Adipose tissue (tissue), 3 donors: ENCODE measurements at regions not wholly inside any gene's neighbourhood (a gene's known extent, or its start where the extent isn't known, plus 50 kb on each side); places are given as distances from the start of the nearest gene placed in this dataset.

Experiments used
- H3K27ac ChIP-seq: one replicate; pipeline ENCODE4 v1.5.1; 2013; ENCODE audit warnings: low read depth, low read length
- WGBS, 3 donors: extraction: QIAGEN DNeasy Blood & Tissue Kit; methylation state at CpG; one replicate each; pipeline ENCODE4 v1.1.7; 2013; 5-methylcytosine and 5-hydroxymethylcytosine counted together
- donor health status: healthy with polysubstance abuse.
- donor health status: Bipolar disorder and iron deficiency.
- donor health status: healthy.

DNA sequence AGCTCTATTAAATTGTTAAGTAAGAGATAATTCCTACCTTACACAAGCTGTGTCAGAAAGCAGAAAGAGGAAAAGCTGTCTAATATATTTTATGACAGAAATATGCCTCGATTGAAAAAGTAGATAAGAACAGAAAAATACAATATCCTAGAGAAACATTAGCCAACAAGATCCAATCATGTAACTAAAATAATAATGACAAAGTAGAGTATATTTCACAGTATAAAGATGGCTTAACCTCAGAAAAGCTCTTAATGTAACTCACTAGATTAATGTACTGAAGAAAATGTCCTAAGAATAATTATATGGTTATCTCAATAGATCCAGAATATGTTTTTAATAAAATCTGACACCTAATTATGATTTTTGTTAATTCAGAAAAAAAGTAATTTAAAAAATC, 89.8 kb upstream of the HABP2 start:
- WGBS, 3 donors = 38 to 40% (median 40%) methylated on average over 1 of the region's 1 CpG
- H3K27ac ChIP-seq = no peak overlapping the region

DNA sequence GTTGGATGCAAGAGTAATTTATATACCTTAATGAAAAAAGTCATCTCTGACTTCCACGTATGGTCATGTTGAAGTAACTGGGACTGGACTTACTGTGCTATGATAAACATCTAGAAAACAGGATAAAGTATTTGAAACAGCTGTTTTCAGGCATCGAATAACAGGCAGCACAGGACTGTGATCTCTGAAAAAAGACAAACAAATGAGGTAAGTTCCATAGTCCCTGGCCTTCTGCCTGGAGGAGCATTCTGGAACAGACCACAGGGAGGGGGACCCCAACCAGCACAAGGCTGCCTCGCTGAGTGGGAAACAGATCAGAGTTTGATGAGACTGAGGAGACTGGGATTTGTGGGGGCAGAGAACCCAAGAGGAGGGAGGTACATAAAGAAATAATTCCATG, 89.1 kb upstream of the HABP2 start:
- no peak overlapping the region for H3K27ac ChIP-seq
- WGBS, 3 donors = 35 to 48% (median 40%) methylated on average over 3 of the region's 3 CpGs

DNA sequence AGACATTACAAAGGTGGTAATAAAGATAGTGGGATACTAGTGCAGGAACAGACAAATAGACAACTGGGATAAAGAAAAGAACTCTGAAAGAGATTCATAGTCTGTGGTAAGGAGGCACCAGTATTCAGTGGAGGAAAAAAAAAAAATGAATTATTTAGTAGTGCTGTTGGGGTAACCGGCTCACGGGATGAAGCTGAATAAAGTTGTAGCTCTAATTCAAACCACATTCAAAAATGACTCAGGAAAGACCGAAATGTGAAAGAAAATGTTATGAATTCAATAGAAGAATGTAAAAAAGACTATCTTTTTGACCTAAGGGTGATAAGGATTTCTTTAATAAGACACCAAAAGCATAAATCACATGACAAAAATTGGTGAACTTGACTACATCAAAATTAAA, 83.1 kb upstream of the HABP2 start:
- no peak overlapping the region for H3K27ac ChIP-seq
- WGBS, 3 donors = 90 to 98% (median 91%) methylated on average over 3 of the region's 3 CpGs

DNA sequence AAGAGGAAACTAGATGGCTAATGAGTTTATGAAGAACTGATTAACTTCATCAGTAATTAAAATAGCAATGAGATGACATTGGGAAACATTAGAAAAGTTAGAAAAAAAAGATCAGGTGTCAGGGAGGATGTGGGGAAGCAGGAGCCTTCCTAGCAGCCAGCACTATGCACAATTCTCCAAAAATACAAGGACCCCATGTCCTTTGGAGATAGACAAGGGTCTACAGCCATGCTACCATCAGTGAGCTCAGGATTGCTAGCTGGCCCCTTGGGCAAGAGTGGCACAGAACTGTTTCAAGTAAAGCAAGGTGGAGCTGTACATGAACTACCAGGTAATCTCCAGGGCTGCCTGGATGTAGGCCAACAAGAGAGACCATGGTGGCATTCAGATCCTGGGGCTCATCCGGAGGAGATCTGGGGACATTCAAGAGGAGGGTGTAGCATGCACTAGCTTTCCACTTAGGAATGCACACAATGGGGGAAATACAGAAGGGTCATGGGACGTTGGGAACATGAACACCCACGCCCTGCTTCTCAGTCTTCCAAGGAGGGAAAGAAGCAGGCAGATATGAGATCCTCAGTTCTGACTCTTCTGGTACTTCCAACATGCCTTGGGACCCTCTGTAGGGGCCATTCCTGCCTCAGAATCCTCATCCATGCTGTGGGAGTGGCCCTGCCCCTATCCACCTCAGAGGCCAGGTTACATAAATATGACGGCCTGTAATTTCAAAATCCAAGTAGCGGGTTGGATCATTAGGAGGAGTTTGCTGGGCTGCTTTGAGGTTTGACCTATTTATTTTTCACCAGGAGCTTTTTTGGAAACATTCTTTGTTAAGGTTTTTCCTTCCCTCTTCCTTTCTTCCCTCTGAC, 82.2 kb upstream of the HABP2 start:
- WGBS, 3 donors = 90 to 95% (median 90%) methylated on average over 5 of the region's 5 CpGs
- no peak overlapping the region for H3K27ac ChIP-seq

DNA sequence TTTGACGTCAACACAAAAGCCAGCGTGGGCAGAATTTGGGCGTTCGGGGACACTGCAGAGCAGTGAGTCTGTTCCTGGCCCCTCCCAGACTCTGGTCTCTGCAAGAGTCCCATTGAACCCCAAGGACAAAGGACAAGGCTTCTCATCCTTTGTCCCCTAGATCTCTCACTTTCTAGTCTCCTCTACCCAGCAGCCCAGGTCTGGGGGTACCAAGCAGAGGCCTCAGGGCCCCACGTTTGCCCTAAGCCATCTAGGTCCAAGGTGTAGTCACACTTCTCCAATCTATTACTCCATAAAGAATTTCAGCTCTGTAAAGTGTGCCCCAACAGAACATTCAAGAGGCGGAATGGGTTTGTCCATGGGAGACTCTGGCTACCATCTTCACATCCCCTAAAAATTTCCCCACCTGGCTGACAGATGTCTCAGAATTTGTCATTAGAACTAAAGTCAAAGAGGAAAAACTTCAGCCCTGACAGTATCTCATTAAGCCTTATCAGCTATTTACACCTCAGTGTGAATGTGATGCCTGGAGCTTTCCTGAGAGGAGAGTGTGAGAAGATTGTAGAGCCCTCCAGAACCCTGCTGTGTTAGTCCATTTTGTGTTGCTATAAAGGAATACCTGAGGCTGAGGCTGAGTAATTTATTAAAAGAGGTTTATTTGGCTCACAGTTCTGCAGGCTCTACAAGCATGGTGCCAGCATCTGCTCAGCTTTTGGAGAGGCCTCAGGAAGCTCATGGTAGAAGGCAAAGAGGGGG, 81.4 kb upstream of the HABP2 start:
- no peak overlapping the region for H3K27ac ChIP-seq
- 85 to 92% (median 86%) methylated on average over 6 of the region's 6 CpGs for WGBS, 3 donors

DNA sequence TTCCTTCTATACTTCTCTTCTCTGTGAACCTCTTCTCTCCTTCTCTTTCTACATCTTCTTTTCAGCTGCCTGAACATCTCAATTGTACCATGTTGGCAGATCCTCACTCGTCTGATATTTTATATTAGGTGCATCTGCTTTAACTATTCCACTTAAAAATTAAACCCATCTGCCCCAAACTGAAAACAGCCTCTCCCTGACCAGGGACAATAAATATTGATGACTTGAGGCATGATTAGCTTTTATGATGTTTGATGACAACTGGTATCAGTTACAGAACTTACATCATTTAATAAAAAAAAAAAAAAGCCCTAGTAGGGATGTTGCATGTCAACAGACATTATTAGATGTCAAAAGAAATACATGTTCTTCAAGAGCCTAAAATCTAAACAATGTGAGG, 79.8 kb upstream of the HABP2 start:
- H3K27ac ChIP-seq = no peak overlapping the region
- 80 to 92% (median 83%) methylated on average over 1 of the region's 1 CpG for WGBS, 3 donors

DNA sequence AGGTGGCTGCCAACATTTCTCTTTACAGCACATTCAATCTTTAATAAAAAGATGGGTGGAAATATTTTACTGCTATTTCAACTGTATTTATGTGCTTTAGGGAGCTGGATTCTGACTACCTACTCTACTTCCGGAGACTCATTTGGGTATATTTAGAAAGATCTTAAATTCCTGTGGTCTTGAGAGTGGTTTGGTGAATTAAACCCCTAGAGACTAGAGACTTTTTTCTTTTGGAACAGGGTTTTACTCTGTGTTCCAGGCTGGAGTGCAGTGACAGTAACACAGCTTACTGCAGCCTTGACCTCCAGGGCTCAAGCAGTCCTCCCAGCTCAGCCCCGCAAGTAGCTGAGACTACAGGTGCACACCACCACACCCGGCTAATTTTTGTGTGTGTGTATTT, 79.0 kb upstream of the HABP2 start:
- WGBS, 3 donors = 85 to 93% (median 87%) methylated on average over 3 of the region's 3 CpGs

DNA sequence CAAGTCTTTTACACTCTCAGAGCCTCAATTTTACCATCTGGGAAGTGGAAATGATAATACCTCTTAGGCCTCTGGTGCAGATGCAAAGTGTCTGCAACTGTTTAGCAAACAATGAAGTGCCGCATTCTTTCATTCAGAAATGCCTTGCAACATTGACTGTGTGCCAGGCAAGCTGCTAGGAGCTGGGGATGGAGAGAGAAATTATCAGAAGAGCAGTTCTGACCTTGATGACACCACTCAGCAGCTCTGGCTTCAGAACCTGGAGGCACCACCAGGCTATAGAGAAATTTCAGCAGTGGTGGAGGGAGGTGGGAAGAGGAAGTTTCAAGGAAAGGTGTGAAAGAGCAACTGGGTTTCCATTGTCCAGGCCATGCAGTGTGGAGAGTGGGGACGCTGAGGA, 78.1 kb upstream of the HABP2 start:
- H3K27ac ChIP-seq = no peak overlapping the region
- WGBS, 3 donors = 76 to 83% (median 81%) methylated on average over 2 of the region's 2 CpGs

More for the DNA sequence above, 79.0 kb upstream of the HABP2 start:
- H3K27ac ChIP-seq = no peak overlapping the region

DNA sequence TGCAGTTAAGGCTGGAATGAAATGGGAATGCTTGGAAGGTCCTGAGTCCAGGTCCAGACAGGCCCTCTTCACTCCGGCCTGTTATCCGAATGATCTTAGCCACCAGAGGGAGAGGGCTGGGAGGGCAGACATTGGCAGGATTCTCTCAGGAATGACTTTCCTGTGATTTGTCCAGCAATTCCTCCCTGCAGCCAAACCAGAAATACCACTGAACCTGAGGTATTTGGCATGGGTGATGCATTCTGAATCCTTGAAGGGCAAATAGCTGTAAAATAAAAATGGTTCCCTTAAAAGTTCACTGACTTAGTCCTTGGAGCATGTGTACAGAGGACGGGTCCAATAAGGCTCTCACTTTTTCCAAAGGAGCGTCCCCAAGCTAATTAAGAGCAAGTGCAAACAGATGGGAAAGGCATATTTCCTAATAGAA, 77.5 kb upstream of the HABP2 start:
- H3K27ac ChIP-seq = no peak overlapping the region
- WGBS, 3 donors = 49 to 66% (median 59%) methylated on average over 4 of the region's 4 CpGs

DNA sequence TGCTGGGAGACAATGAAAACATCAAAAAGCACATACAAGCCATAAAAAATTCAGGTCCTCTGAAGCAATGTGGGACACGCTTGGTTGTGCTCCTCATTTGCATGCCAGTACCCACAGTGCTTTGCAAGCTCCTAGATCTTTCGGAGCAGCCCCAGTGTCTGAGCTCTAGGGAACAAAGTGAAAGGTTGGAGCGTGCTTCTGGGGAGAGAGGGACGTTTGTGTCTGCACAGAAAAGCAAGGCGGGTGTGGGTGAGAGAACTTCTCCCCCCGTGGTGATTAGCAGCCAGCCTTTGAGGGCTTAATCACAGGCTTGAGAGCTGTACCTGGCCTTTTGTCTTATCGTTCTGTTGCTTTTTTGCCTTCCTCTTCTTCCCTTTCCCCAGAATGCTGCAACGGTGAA, 76.7 kb upstream of the HABP2 start:
- no peak overlapping the region for H3K27ac ChIP-seq
- 45 to 71% (median 58%) methylated on average over 8 of the region's 8 CpGs for WGBS, 3 donors

DNA sequence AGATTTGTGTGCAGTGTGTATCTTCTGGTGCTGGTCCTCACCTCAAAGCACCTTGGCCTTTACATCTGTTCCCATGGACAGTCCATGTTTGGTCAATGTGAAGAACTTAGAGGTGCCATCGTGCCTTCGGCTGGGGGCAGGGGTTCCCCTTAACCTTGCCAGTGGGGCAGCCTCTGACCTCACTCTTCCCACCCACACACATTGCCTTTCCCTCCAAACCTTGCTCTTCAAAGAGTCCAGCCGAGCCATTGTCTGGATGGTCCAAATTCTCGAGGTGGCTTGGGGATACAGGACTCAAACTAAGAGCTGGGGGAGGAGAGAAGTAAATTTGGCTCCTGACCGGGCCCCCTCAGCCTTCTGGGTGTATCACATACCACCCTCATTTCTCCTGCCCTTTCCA, 76.2 kb upstream of the HABP2 start:
- H3K27ac ChIP-seq = no peak overlapping the region
- WGBS, 3 donors = 80 to 88% (median 85%) methylated on average over 5 of the region's 5 CpGs

DNA sequence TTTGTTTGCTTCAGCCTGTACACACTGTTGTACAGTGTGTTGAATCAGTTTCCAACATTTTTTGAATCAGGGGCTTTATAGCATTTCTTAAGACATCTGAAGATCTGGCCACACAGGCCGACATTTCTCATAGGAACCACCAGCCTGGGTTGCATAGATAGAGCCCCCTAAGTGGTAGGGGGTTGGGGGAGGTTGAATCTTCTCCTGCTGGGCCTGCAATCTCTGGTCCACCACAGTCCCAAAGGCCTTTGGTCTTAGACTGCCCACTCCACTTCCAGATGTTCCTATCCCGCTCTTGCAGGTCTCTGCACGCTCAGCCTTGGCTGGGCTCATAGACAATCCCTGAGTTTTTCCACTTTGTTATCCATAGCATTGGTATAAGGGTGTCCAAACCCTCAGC, 75.4 kb upstream of the HABP2 start:
- H3K27ac ChIP-seq = no peak overlapping the region
- WGBS, 3 donors = 93 to 96% (median 93%) methylated on average over 3 of the region's 3 CpGs

DNA sequence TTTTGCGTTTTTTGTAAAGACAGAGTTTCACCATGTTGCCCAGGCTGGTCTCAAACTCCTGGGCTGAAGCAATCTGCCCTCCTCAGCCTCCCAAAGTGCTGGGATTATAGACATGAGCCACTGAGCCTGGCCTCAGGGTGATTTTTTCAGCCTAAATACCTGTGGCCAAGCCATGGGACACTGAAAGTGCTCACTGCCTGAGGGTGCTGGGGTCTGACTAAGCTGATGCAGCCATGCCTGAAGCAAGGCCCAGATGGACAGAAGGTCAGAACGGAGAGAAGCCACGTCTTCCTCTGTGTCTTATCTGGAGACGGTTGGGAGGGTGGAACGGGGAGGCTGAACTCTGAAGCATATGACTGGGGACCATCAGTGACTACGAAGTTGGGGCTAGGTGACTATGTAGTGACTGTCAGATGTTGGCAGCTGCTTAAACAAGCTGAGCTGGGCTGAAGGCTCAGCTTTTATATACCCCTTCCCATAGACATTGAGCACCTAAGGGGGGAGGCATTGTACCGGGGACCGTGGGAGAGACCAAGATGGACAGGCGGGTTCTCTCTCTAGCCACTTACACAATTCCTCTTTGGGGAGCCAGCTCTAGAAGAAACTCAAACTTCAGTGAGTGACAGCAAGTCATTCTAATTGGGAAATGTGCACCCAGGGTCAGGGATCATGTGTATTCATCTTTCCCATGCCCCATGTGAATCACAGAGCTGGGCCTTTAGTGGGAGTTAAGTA, 73.3 kb upstream of the HABP2 start:
- 92 to 99% (median 94%) methylated on average over 9 of the region's 9 CpGs for WGBS, 3 donors
- no peak overlapping the region for H3K27ac ChIP-seq

DNA sequence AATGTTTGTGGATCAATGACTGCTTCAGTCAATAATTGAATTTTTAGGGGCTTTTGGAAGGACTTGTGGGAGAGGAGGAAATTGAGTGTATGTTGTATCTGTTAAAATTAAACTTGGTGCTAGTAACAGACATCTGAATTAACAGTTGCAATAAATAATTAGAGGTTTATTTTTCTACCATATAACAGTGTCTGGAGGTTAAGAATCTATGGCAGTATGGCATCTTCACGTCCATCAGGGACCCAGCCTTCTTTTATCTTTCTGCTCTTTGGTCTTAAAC, 72.8 kb upstream of the HABP2 start:
- H3K27ac ChIP-seq = no peak overlapping the region
- 59 to 82% (median 71%) methylated on average over 1 of the region's 1 CpG for WGBS, 3 donors

DNA sequence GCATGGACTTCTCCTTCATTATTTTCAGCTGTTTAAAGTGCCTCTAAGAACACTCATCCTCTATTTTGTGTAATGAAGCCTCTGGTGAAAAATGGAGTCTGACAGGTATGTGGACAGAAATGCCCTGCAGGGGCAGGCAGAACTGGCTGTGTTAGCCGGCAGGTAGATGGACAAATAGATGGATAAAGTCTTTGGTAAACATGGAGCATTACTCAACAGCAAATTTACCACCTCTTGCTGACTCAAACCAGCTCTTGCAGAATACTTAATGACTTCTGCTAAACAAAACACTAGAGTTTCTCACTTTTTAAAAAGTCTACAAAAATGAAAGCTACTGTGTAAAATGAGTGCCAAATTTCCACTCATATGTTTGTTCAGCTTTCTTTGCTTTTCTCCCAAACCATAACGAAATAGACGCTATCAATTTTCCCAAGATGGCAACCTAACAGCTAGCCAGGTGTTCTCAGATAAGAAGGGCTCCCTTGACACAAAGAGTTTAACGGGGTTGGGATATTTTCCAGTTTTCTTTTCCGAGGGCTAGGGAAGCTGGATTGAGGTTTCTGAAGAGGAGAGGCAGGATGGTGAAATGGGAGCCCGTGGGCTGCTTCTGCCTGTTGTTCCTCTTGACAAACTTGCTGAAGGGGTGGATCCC, 71.9 kb upstream of the HABP2 start:
- WGBS, 3 donors = 37 to 83% (median 80%) methylated on average over 6 of the region's 6 CpGs
- H3K27ac ChIP-seq = no peak overlapping the region

DNA sequence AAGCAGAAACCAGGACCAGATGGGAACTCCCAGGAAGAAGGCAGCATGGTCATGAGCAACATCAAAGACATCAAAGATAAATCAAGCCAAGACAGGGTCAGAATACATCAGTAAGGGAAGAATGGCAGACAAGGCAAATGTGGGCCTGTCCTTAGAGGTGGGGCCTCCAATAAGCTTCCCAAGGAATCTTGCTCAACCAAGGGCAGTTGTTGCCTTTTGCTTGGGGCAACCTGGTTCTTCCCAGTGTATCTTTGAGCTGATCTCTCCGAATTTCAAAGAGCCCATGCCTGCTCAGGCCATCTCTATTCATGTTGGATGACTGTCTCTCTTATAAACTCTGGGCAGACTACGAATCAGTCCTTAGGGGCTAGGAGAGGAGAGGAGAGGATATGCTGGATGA, 68.4 kb upstream of the HABP2 start:
- WGBS, 3 donors = 62 to 87% (median 77%) methylated on average over 2 of the region's 2 CpGs

DNA sequence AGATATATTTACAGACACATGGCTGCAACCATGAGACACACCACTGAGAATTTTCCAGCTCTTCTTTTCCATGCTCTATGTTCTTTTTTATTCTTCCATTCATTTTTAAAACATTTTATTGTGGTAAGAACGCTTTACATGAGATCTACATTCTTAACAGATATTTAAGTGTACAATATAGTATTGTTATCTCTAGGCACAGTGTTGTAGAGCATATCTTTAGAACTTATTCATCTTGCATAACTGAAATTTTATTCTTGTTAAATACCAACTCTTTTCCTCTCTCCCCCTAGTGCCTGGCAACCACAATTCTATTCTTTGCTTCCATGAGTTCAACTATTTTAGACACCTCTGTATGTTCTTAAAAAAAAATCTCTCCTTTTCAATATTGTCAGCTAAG, 67.1 kb upstream of the HABP2 start:
- WGBS, 3 donors = 73 to 87% (median 81%) methylated on average over 1 of the region's 1 CpG
- no peak overlapping the region for H3K27ac ChIP-seq

More for the DNA sequence above, 68.4 kb upstream of the HABP2 start:
- H3K27ac ChIP-seq = no peak overlapping the region

DNA sequence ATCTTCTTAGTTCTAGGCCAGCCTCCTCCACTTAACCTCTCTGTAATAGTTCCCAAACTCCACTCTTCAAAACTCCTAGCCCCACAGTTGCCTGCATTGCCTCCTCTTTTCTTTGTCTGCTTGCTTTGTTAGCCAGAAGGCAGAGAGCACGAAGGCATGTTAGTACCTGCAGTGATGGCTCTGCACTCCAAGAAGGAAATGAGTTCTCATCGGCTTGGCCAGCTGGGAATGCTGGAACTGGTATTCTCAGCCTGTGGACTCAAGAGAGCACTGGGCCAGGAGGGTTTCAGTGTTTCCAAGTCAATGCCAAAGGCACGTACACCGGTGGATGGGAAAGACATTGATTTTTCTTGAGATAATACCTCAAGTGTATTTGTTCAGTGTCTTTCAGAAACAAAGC, 66.3 kb upstream of the HABP2 start:
- 77 to 89% (median 84%) methylated on average over 4 of the region's 4 CpGs for WGBS, 3 donors
- H3K27ac ChIP-seq = no peak overlapping the region

DNA sequence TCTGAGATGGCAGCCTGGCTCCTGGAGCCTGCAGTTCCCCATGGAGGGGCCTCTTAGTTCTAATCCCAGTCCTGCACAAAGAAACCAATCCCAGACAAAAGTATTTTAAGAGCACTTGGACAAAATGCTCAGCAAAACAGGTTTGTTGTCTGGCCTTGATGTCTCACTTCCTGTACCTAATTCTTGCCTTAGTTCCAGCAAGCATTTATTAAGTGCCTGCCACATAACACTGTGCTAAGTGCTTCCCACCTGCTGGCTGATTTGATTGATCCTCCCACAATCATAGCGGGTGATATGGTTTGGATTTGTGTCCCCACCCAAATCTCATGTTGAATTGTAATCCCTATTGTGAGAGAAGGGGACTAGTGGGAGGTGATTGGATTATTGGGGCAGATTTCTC, 65.7 kb upstream of the HABP2 start:
- no peak overlapping the region for H3K27ac ChIP-seq
- WGBS, 3 donors = 71 to 92% (median 80%) methylated on average over 1 of the region's 1 CpG
